GM18505 (cell line): ENCODE measurements at regions not wholly inside any gene's neighbourhood (a gene's known extent, or its start where the extent isn't known, plus 50 kb on each side); places are given as distances from the start of the nearest gene placed in this dataset.

ENCODE experiments used
- ATAC-seq: cut with Tn5 transposase; IDR thresholded peaks from one replicate; pipeline ENCODE4 v1.9.1; 2021; ENCODE audit not compliant: unreplicated experiment
- POLR2A ChIP-seq: IDR thresholded peaks from 4 replicates; pipeline ENCODE4 v1.6.1; 2011; ENCODE audit warnings: borderline replicate concordance; ENCODE audit not compliant: insufficient read depth, insufficient read length; ENCODE audit errors: extremely low read depth

- no peak for ATAC-seq
Measured at GRCh38 chr14:101197595-101198397, 294.3 kb upstream of the RTL1 start.

GRCh38 chr14:101198398-101199027, 295.0 kb upstream of the RTL1 start:
- ATAC-seq: no peak

More at GRCh38 chr14:101197595-101198397, 294.3 kb upstream of the RTL1 start:
- no peak for TF ChIP-seq POLR2A

DNA sequence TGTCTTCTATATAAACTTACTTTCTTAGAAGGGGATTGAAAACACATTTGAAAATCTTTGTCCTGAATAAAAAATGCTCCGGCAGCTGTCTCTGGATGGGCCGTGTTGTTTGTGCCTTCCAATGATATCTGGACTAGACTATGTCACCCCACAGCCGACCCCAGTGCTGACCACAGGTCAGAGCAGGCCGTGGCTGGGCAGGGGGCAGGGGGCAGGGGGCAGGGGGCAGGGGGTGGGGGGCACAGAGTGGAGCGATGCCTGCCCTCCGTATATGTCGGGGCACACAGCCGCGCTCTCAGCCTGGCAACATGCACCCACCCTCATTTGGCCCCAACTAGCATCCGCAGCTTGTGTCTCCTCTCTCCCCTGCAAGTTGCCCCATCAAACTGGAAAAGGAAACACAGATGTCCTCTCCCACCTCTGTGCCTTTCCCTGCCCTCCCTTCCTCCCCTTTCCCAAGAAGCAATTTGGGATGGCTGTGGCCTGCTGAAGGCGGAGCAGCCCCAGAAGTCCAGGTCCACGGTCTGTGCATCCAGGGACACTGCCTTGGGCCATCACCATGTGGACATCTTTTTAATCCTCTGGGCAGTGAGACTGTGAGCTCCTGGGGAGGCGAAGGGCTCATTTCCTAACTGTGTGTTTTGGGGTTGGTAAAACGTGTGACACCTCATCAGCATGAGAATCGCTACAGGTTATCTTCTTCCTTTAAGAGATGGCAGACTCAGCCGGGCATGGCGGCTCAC, 295.7 kb upstream of the RTL1 start:
- ATAC-seq: no peak
- no peak for TF ChIP-seq POLR2A

More at GRCh38 chr14:101198398-101199027, 295.0 kb upstream of the RTL1 start:
- no peak for TF ChIP-seq POLR2A

DNA sequence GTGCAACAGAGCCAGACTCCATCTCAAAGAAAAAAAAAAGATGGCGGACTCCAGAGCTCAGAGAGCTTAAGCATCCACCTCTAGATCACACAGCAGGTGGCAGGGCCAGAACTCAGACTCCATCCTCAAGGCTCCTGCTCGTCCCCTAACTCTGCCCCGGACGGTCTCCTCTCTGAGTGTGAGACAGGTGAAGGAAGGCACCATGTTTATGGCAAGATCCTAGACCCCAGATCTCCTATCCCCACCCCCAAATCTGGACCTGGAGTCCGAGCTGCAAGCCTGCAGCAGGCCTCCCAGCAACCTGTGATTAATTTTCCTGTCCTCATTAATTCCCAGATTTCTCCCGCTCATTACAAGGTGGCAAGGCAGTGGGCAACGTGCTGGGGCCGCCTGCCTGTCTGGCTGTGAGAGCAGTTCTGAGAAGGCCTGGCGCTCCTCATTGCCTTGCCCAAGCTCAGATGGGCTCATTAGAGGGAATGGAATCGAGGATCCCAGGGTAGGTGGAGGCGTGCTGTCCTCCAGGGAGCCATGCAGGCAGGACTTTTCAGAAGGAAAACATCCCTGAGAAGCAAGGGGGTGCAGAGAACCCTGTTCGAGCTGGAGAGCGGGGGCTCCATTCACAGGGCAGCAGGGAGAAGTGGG, 296.6 kb upstream of the RTL1 start:
- TF ChIP-seq POLR2A: no peak
- no peak for ATAC-seq

- no peak for ATAC-seq
- TF ChIP-seq POLR2A: no peak
Measured at GRCh38 chr14:101200650-101201516, 297.4 kb upstream of the RTL1 start.

GRCh38 chr14:101201535-101202151, 298.1 kb upstream of the RTL1 start:
- no peak for TF ChIP-seq POLR2A
- ATAC-seq: no peak

- TF ChIP-seq POLR2A: no peak
- ATAC-seq: no peak
Measured at GRCh38 chr14:101202627-101203404, 299.3 kb upstream of the RTL1 start.

GRCh38 chr14:101206556-101206955, 303.0 kb upstream of the RTL1 start:
- TF ChIP-seq POLR2A: no peak
- ATAC-seq: no peak

DNA sequence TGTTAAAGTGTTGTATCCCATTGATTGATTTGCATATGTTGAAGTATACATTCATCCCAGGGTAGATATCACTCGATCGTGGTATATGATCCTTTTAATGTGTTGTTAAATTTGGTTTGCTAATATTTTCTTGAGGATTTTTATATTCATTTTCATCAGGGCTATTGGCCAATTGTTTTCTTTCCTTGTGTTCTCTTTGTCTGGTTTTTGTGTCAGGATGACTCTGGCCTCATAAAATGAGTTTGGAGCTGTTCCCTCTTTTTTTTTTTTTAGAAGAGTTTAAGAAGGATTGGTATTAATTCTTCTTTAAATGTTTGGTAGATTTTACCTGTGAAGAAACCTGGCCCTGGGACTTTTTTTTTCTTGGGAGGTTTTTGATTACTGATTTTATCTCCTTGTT, 303.5 kb upstream of the RTL1 start:
- ATAC-seq: no peak
- TF ChIP-seq POLR2A: no peak

DNA sequence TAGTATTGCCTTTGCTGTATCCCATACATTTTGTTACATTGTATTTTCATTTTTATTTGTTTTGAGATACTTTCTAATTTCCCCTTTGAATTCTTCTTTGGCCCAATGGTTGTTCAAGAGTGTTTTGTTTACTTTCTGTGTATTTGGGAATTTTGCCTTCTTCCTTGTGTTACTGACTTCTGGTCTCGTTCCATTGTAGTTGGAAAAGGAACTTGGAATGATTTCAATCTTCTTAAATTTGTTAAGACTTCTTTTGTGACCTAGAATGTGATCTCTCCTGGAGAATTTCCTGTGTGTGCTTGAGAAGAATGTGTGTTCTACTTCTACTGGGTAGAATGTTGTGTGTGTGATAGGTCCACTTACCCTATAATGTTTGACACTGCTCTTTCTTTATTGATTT, 304.4 kb upstream of the RTL1 start:
- no peak for ATAC-seq
- no peak for TF ChIP-seq POLR2A

GRCh38 chr14:101209594-101209993, 306.1 kb upstream of the RTL1 start:
- TF ChIP-seq POLR2A: no peak
- ATAC-seq: no peak
